Activated T-helper 2 cell treated with anti-CD3 and anti-CD28 coated beads, Interferon-gamma antibody, Interleukin-2, Interleukin-4, amounts not matched to agents 10 μg/mL and 5 μg/mL and 100 μg/mL, durations not matched to agents 14 hours and 24 hours and 36 hours (primary cell): ENCODE measurements at regions not wholly inside any gene's neighbourhood (a gene's known extent, or its start where the extent isn't known, plus 50 kb on each side); places are given as distances from the start of the nearest gene placed in this dataset.

Source experiments
- DNase-seq: peaks from one replicate; pipeline ENCODE4 v3.0.0; 2021; ENCODE audit warnings: low spot score
- H3K27ac Mint-ChIP-seq: one replicate; pipeline ENCODE4 v1.8.0; 2021; ENCODE audit warnings: mixed read lengths
- H3K27me3 Mint-ChIP-seq: one replicate; pipeline ENCODE4 v1.8.0; 2021; ENCODE audit warnings: low read depth, mixed read lengths
- H3K36me3 Mint-ChIP-seq: one replicate; pipeline ENCODE4 v1.8.0; 2021; ENCODE audit warnings: low read depth, mixed read lengths
- H3K4me1 Mint-ChIP-seq: one replicate; pipeline ENCODE4 v1.8.0; 2021; ENCODE audit warnings: low read depth, mixed read lengths
- H3K4me3 Mint-ChIP-seq: one replicate; pipeline ENCODE4 v1.8.0; 2021; ENCODE audit warnings: low read depth, mild to moderate bottlenecking, moderate library complexity, mixed read lengths
- H3K9me3 Mint-ChIP-seq: one replicate; pipeline ENCODE4 v1.8.0; 2021; ENCODE audit warnings: mixed read lengths
- intact Hi-C: fragments of 100-400 bp; cut with micrococcal nuclease; formaldehyde crosslinking; loops from one replicate; pipeline ENCODE4 v1.15.1; 2023

GRCh38 chr4:62410371-62411003 is 1210.4 kb downstream of the ADGRL3 start:
- Mint-ChIP-seq H3K27me3 (no peaks in the 10 kb centered on the region), H3K36me3 (no peaks in the 10 kb centered on the region), H3K9me3 (peaks cover 28% of the 10 kb centered on the region), H3K27ac (no peak overlapping the region), H3K4me3 (no peak overlapping the region), H3K4me1 (no peaks in the 10 kb centered on the region)
- intact Hi-C loops = no loop called here
- no peak for DNase-seq

DNA sequence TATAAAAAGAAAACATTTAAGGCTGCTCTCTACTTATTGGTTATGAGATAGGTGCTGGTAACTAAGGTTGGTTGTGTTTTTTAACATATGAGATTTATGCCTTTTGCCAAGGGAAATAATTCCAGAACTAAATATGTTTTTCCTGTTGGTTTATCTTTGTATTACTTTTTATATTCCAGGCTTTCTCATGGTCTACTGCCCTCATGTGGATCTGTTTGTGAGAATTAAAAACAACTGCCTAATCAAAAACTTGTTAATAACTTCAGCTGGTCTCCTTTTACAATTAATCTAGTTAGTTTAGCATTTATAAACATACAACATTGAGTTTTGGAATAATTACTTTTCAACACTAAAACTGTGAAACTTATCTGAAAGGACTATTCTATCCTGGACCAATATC is 1208.3 kb downstream of the ADGRL3 start:
- DNase-seq = no peak
- Mint-ChIP-seq H3K4me1 (no peaks in the 10 kb centered on the region), H3K4me3 (no peak overlapping the region), H3K9me3 (peaks cover 34% of the 10 kb centered on the region), H3K27me3 (no peaks in the 10 kb centered on the region), H3K36me3 (no peaks in the 10 kb centered on the region), H3K27ac (no peak overlapping the region)
- intact Hi-C loops = no loop called here

DNA sequence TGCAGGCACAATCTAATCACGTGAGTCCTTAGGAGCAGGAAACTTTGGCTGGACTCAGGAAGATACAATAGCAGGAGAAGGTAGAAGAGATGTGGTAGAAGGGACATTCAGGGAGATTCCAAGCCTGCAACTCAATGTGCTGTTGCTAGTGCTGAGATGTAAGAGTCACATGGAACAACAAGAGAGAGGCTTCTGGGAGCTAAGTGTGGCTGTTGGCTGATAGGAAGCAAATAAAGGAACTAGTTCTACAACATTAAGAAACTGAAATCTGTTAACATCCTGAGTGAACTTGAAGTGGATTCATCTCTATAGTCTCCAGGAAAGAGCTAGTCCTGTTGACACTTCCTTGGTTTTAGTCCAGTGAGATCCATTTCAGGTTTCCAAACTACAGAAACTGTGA is 1207.4 kb downstream of the ADGRL3 start:
- no peaks in the 10 kb centered on the region for H3K4me1 Mint-ChIP-seq
- no peaks in the 10 kb centered on the region for H3K27me3 Mint-ChIP-seq
- H3K27ac Mint-ChIP-seq = no peak overlapping the region
- DNase-seq = no peak
- intact Hi-C loops = no loop called here
- H3K36me3 Mint-ChIP-seq = no peaks in the 10 kb centered on the region
- H3K9me3 Mint-ChIP-seq = peaks cover 34% of the 10 kb centered on the region
- H3K4me3 Mint-ChIP-seq = no peak overlapping the region

DNA sequence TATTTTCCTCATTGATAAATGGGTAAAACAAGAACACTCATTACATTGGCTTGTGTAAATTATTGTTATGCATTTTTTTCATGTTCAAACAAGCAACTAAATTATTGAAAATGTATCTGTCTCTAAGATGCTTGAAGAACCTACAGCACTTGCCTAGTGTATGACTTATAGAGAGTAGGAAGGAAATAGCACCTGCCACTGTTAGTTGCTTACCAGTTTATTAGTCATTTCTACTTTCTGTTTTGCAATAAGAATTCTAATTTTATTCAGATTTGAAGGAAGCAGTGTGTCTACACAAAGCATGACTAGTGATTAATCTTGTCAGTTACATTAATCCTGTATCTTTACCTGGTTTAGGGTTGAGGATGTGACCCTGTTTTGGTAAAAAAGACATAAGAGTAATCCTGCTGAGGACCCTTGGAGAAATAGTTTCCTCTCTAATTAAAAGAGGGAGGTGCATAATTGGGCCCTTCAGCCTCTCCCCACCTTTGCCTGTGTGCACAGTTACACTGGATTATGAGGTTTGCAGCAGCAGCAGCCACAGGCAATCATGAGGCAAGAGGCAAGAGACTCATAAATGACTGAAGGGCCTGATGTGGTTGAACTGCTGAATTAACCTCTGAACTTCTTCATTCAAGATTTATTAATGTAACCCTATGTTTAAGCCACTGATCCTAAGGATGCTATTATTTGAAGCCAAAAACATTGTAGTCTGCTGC is 1202.1 kb downstream of the ADGRL3 start:
- H3K27ac Mint-ChIP-seq = no peak overlapping the region
- no peaks in the 10 kb centered on the region for H3K4me1 Mint-ChIP-seq
- H3K9me3 Mint-ChIP-seq = peaks cover 22% of the 10 kb centered on the region
- intact Hi-C loops = no loop called here
- no peak for DNase-seq
- no peaks in the 10 kb centered on the region for H3K36me3 Mint-ChIP-seq
- H3K4me3 Mint-ChIP-seq = no peak overlapping the region
- no peaks in the 10 kb centered on the region for H3K27me3 Mint-ChIP-seq

- H3K9me3 Mint-ChIP-seq = peaks cover 19% of the 10 kb centered on the region
- no peak for DNase-seq
- intact Hi-C loops = no loop called here
- H3K36me3 Mint-ChIP-seq = no peaks in the 10 kb centered on the region
- H3K4me1 Mint-ChIP-seq = no peaks in the 10 kb centered on the region
- H3K4me3 Mint-ChIP-seq = no peak overlapping the region
- no peak overlapping the region for H3K27ac Mint-ChIP-seq
- H3K27me3 Mint-ChIP-seq = no peaks in the 10 kb centered on the region
These were observed 1199.1 kb downstream of the ADGRL3 start for GRCh38 chr4:62399242-62399641.

DNA sequence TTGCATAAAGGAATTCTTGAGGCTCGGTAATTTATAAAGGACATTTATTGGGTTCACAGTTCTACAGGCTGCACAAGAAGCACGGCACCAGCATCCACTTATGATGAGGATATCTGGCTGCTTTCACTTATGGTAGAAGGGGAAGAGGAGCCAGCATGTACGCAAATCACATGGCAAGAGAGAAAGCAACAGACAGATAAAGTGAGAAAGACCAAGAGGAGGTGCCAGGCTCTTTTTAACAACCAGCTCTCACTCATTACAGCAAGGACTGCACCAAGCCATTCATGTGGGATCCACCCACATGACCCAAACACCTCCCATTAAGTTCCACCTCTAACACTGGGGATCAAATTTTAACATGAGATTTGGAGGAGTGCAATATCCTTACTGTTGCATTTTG is 1198.2 kb downstream of the ADGRL3 start:
- intact Hi-C loops = no loop called here
- no peak for DNase-seq
- Mint-ChIP-seq H3K27me3 (no peaks in the 10 kb centered on the region), H3K4me1 (no peaks in the 10 kb centered on the region), H3K36me3 (no peaks in the 10 kb centered on the region), H3K9me3 (peaks cover 24% of the 10 kb centered on the region), H3K27ac (no peak overlapping the region), H3K4me3 (no peak overlapping the region)

- Mint-ChIP-seq H3K4me3 (no peak overlapping the region), H3K4me1 (no peaks in the 10 kb centered on the region)
These were observed 1194.6 kb downstream of the ADGRL3 start for GRCh38 chr4:62394766-62395165.

DNA sequence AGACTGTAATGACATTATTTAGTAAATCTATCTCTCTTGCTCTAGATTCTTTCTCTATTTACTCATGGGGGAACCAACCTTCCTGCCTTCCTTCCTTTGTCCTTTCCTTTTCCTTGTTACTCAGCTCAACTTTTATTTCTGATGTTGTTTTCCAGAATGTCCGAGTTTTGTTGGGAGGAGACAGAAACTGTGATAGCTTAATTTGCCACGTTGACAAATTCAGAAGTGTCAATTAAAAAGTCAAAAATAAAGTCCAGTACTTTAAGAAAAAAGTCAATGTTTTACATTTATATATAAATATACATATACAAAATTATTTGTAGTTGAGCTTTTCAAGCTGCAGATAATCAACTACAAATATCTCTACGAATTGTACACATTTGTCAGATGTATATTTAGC is 1187.7 kb downstream of the ADGRL3 start:
- intact Hi-C loops = no loop called here
- no peaks in the 10 kb centered on the region for H3K4me1 Mint-ChIP-seq
- no peak overlapping the region for H3K4me3 Mint-ChIP-seq
- no peak for DNase-seq
- H3K27ac Mint-ChIP-seq = no peak overlapping the region
- H3K9me3 Mint-ChIP-seq = peaks cover 22% of the 10 kb centered on the region
- H3K36me3 Mint-ChIP-seq = no peaks in the 10 kb centered on the region
- H3K27me3 Mint-ChIP-seq = no peaks in the 10 kb centered on the region

More at GRCh38 chr4:62394766-62395165, 1194.6 kb downstream of the ADGRL3 start:
- no peak for DNase-seq
- Mint-ChIP-seq H3K36me3 (no peaks in the 10 kb centered on the region), H3K9me3 (peaks cover 22% of the 10 kb centered on the region), H3K27me3 (no peaks in the 10 kb centered on the region), H3K27ac (no peak overlapping the region)
- intact Hi-C loops = no loop called here

GRCh38 chr4:62377700-62378099 is 1177.6 kb downstream of the ADGRL3 start:
- Mint-ChIP-seq H3K27ac (no peak overlapping the region), H3K4me3 (no peak overlapping the region), H3K4me1 (no peaks in the 10 kb centered on the region), H3K27me3 (no peaks in the 10 kb centered on the region), H3K36me3 (no peaks in the 10 kb centered on the region), H3K9me3 (peaks cover 22% of the 10 kb centered on the region)
- DNase-seq = no peak
- intact Hi-C loops = no loop called here

DNA sequence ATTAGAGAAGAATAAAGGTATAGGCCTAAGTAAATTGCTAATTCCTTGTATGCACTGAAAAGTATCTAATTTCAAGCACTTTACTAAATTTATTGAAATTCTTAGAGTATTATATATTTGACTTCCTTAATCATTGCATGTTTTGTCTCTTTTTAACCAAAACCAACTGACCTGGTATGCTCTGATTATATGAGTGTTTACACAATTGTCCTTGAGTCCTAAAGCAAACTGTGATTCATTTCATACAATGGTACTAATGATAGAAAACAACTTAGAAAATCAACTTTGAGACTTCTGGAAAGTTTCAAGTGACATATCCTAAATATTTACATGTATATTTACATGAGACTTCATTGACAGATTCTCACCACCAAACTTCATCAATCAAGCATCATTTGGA is 1177.1 kb downstream of the ADGRL3 start:
- H3K27me3 Mint-ChIP-seq = no peaks in the 10 kb centered on the region

DNA sequence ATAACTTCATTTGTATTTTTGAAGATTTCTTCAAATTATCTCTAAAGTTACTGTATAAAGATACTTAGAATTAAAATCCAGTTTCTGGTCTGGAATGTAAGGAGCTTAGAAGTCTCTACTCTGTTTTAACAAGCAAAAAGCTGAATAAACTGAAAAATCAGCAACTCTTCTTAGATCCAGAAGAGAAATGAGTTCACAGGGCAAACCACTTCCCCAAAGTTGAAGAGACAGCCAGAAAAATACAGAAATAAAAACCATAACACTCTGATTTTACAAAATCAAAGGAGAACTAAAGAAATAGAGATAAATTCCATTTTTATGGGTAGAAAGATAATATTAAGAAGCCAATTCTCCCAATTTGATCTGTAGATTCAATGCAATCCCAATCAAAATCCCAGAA is 1166.8 kb downstream of the ADGRL3 start:
- no peaks in the 10 kb centered on the region for H3K27me3 Mint-ChIP-seq
- no peak overlapping the region for H3K27ac Mint-ChIP-seq
- H3K4me3 Mint-ChIP-seq = no peak overlapping the region
- no peak for DNase-seq
- H3K9me3 Mint-ChIP-seq = peaks cover 35% of the 10 kb centered on the region
- H3K4me1 Mint-ChIP-seq = no peaks in the 10 kb centered on the region
- H3K36me3 Mint-ChIP-seq = no peaks in the 10 kb centered on the region
- intact Hi-C loops = no loop called here

More for the DNA sequence above, 1177.1 kb downstream of the ADGRL3 start:
- H3K4me3 Mint-ChIP-seq = no peak overlapping the region
- no peaks in the 10 kb centered on the region for H3K4me1 Mint-ChIP-seq
- H3K36me3 Mint-ChIP-seq = no peaks in the 10 kb centered on the region
- peaks cover 22% of the 10 kb centered on the region for H3K9me3 Mint-ChIP-seq
- DNase-seq = no peak
- H3K27ac Mint-ChIP-seq = no peak overlapping the region
- intact Hi-C loops = no loop called here

GRCh38 chr4:62360156-62360545 is 1160.0 kb downstream of the ADGRL3 start:
- H3K27me3 Mint-ChIP-seq = no peaks in the 10 kb centered on the region
- no peaks in the 10 kb centered on the region for H3K36me3 Mint-ChIP-seq
- no peak overlapping the region for H3K27ac Mint-ChIP-seq
- H3K4me3 Mint-ChIP-seq = no peak overlapping the region
- no peak for DNase-seq
- intact Hi-C loops = no loop called here
- H3K9me3 Mint-ChIP-seq = peaks cover 31% of the 10 kb centered on the region
- H3K4me1 Mint-ChIP-seq = no peaks in the 10 kb centered on the region

DNA sequence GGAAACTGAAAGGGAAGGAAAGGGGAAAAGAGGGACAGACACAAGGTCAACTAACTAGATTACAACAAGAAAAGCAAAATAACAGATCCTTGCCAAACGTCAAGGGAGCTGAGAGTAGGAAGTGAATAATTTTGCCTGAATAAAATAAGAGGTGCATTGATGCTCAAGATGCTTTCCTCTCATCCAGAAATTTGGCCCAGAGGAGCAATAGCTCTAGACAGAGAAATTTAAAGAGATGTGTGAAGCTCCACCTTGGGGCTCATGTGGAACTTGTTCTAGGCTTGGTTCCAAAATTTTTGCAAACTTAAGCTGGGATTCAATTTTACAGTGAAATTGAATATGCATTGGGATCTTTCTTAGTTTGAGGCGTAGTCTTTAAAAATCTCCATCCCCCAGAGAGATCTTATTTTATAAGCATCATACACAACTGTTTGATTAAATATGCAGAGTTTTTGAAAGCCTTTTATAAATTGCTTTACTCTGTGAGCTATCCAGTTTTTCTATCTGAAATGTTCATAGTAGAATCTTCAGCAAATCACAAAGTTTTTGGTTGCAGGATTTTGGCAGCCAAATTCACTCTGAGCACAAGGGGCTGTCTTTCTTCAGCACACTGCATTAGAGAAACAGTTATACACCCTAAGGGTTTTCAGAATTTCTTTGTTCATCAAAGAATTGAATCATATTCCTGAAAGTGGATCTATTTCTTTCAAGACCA is 1159.5 kb downstream of the ADGRL3 start:
- Mint-ChIP-seq H3K4me1 (no peaks in the 10 kb centered on the region), H3K36me3 (no peaks in the 10 kb centered on the region), H3K27me3 (no peaks in the 10 kb centered on the region), H3K27ac (no peak overlapping the region), H3K9me3 (peaks cover 28% of the 10 kb centered on the region), H3K4me3 (no peak overlapping the region)
- intact Hi-C loops = no loop called here
- DNase-seq = no peak
